NCI-H82 (cell line): ENCODE measurements at regions not wholly inside any gene's neighbourhood (a gene's known extent, or its start where the extent isn't known, plus 50 kb on each side); places are given as distances from the start of the nearest gene placed in this dataset.
"Not testable (repeated sequence)": the region's sequence is repeated elsewhere in the genome, so short reads cannot be mapped to it uniquely, and the experiment has no call there.

Source experiments
- DNase-seq: peaks from one replicate; lab custom pipeline; 2025; lab: John Stamatoyannopoulos, UW

DNA sequence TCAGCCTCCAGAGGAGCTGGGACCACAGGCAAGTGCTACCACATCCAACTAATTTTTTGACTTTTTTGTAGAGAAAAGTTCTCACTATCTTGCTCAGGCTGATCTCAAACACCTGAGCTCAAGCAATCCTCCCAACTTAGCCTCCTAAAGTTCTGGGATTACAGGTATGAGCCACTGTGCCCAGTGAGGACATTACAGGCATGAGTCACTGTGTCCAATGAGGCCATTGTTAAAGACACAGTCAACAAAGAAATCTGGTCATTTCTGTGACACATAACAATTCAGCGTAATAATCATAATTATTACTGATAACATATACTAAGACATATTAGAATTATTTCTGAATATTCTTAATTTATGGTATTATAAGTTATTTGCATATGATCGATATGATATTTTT is 463.4 kb upstream of the NDN start:
- no peak for DNase-seq

DNA sequence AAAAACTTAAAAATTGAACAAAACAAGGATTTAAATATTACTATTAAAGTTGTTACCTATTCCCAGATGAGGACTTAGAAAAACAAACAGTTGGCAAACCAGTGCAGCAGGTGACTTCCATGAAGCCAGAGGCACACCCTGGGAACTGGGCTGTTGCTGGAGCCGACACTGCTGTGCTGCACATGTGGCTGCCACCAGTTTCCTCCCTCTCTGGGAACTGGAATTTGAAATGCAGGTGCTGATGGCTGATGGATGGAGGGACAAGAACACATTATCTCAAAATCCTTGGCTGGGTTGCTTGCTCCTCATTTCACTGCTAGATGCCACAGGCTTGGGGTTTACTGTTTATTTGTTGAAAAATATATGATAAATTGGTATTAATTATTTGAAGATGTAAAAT is 471.2 kb upstream of the NDN start:
- not testable (repeated sequence) for DNase-seq

DNA sequence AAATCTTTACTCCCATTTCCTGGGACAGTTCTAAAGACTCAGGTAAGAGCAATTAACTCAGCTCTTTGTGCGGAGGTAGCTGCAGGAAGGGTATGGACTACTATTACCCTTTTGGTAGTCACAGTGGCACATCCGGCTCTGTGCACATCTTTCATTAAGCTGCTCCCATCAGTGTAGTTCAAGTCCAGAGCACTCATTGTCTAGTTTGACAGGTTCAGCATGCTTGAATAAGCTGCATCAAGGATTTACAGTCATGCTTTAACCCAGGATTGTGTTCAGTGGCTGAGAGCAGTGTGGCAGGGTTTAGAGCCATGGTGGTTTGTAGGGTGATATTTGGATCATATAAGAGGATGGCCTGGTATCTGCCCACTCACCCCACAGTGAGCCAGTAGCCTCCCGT is 478.4 kb upstream of the NDN start:
- not testable (repeated sequence) for DNase-seq

DNA sequence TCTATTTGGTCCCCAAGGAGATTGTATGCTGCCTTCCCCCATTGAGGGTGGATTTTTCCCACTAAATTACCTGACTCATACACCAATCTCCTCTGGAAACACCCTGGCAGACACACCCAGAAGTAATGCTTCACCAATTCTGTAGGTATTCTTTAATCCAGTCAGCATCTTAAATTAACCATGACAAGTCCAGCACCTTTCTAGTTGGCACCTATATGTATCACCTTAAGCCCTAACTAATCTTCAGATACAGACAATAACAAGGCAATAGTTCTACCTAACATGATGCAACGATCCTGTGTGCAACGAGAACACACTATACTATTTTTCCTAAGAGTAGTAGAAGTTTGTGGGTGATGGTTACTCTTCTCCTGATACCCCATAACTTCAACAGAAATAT is 473.3 kb upstream of the NPAP1 start:
- DNase-seq, result not testable (repeated sequence)

DNA sequence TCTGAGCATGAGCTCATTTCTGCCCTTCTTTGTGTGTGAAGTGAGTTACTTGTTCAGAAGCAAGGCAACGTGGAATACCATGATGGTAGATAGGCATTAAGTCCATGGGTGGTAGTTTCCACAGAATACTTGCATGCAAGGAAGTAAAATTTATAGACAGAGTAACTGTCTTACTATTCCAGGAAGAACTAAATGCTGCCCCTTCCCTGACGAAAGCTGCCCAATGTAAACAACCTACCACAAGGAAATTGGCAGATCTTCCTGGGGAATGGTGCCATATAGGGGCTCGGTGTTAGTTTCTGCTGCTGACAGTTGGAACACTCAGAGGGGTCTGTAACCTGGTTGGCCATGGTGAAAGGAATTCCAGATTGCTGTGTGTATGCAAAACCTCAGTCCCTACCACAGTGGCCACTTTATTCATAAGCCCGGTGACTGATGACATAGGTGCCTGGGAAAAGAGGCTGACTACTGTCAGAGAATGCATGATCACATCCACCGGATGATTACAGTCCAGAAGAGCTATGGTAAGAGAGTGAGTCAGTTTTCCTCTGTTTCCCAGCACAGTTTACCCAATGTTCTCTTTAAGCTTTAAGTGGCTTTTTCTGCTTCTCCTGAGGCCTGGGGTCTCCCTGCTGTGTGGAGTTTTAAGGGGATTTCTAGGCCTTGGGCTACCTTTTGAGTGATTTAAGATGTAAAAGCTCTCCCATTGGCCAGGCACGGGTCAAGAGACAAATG is 463.7 kb upstream of the NPAP1 start:
- not testable (repeated sequence) for DNase-seq

DNA sequence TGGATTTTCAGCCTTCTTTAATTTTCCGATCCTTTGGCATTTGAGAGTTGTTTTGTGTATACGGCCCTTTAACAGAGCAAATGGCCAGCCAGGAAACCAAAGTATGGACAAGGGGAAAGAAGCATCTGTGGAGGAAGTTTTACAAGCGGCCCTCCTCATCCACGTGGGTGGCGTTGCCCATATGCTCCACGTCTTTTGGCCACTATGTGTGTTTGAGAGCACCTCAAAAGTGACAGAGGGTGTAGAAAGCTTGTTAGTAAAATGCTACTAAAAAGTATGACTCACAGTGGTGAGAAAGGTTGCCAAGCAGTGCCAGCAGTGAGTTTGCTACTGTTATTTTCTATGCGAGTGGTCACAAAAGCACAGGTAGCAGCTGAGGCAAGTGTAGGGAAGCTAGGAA is 451.8 kb upstream of the NPAP1 start:
- no peak for DNase-seq

DNA sequence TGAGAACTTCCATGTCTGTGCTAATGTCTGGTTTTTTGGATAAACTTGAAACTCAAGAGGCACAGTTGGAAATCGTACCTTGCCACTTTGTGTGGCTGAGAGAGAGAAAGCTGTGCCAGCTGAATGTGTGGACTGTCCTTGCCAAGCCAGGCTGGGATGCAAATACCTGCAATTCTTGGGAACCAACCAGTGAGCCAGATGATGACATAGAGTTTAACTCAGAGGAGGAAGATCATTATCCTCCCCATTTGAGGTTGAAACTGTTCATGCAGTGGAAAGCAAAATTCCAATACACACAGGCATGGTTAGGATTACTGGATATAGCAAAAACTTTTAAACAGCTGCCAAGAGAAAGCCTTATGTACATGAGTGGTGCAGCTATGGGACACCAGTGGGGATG is 451.4 kb upstream of the NPAP1 start:
- DNase-seq, result no peak

DNA sequence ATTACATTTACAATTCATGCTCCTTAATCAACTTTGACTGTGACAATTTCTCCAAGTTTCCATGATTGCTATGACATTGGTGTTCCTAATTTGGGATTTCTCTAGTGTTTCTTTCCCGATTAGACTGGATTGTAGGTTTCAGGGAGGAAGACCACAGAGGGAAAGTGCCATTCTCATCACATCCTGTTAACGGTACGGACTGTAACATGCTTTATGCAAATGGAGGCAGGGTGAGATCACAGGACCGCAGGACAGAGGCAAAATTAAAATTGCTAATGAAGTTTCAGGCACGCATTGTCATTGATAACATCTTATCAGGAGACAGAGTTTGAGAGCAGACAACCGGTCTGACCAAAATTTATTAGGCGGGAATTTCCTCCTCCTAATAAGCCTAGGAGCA is 446.7 kb upstream of the NPAP1 start:
- DNase-seq, result not testable (repeated sequence)

DNA sequence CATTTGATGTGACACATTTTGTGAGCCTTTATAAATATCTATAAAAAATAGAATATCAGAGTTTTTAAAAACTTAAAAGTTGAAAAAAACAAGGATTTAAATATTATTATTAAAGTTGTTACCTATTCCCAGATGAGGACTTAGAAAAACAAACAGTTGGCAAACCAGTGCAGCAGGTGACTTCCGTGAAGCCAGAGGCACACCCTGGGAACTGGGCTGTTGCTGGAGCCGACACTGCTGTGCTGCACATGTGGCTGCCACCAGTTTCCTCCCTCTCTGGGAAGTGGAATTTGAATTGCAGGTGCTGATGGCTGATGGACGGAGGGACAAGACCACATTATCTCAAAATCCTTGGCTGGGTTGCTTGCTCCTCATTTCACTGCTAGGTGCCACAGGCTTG is 442.4 kb upstream of the NPAP1 start:
- DNase-seq, result not testable (repeated sequence)

DNA sequence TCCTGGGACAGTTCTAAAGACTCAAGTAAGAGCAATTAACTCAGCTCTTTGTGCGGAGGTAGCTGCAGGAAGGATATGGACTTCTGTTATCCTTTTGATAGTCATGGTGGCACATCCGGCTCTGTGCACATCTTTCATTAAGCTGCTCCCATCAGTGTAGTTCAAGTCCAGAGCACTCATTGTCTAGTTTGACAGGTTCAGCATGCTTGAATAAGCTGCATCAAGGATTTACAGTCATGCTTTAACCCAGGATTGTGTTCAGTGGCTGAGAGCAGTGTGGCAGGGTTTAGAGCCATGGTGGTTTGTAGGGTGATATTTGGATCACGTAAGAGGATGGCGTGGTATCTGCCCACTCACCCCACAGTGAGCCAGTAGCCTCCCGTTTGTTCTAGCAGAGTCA is 435.0 kb upstream of the NPAP1 start:
- not testable (repeated sequence) for DNase-seq

DNA sequence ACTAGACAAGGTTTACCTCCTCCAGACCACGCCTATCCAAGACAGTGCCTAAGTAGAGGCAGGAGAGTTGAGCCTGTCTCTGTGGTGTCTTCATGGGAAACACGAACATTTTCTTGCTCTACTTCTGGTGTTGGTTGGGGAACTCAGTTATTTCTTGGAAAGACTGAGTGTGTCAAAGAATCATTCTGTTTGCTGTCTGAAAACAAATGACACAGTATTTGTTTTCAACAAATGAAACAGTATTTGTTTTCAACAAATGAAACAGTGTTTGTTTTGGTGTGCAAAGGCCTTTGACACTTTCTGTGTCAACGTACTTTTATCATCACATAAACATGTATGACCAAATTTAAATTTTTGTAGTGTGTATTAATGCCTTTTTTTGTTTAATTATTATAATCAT is 416.5 kb upstream of the NPAP1 start:
- not testable (repeated sequence) for DNase-seq

DNA sequence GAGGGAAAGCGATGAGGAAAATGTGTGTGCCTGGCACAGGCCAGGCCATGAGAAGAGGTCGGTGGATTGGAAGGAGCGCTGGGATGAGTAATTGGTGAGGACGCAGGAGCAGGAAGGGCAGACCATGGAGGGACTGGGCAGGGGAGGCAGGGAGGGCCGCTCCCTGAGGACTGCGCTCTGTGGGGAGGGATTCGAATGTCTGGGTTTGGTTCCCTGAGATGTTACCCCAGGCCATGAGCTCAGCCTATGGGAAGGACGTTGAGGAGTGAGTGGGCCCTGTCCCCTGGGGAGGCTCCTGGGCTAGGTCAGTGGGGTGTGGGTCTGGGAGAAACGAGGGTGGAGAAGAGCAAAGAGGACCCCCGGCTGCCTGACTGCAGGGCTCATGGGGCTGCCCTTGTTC is 415.2 kb upstream of the NPAP1 start:
- DNase-seq, result not testable (repeated sequence)

DNA sequence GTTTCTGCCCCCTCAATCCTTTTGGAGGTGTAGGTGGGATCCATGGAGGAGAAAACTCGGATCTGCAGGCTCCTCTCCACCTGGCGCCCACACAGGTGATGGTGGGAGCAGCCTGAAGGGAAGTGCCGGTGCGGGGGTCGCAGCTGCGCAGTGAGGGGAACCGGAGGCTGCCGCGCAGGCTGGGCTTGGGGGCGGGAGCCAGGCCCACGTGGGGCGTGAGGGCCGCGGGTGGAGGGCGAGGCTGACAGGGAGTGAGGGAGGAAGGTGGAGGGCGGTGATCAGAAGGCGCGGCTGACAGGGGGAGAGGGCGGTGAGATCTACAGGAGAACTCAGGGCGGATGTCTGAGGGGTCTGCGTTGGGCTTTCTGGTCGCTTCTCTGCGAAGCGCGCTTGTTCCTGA is 414.7 kb upstream of the NPAP1 start:
- not testable (repeated sequence) for DNase-seq

DNA sequence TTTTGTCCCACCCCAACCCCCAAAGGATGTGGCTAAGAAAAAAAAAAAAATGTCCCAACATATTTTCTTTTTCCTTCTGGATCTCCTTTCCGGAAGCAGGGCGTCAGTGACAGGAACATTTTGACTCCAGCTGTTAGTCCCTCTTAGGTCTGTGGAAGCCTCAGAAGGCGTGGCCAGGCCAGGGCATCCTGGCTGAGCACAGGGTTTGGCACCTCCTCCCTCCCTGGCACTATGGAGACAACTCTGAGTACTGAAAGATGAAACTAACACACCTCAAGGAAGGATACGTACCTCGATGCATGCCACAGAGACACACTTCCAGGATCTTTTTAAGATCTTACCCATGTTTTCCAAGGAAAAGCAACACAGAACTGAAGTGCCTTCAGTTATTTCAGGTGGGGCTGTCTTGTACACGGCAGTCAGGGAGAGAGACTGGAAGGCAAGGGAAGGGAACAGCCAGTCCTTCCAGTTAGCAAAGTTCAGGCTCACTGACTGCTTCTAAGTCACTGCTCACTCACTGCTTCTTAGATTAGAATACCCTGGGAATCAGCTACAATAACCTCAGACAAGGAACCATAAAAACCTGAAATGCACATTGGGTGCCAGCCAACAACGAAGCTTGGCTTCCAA is 406.9 kb upstream of the NPAP1 start:
- DNase-seq, result not testable (repeated sequence)

DNA sequence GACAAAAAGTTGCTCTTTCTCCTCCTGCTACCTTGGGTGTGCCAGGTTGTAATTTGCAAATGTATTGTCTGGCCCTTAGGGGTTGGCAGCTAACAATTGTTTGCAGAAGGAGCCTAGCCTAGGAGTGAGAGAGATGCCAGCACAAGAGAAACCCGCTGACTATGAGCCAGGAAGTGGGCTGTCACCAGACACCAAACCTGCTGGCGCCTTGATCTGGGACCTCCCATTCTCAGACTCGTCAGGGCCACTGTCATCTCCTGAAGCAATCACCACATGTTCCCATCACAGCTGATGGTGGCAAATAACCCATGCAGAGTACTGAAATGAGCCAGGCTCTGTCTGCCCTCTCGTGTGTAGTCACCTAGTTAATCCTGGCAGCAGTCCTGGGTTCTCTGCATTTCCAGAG is 406.4 kb upstream of the NPAP1 start:
- DNase-seq, result no peak

DNA sequence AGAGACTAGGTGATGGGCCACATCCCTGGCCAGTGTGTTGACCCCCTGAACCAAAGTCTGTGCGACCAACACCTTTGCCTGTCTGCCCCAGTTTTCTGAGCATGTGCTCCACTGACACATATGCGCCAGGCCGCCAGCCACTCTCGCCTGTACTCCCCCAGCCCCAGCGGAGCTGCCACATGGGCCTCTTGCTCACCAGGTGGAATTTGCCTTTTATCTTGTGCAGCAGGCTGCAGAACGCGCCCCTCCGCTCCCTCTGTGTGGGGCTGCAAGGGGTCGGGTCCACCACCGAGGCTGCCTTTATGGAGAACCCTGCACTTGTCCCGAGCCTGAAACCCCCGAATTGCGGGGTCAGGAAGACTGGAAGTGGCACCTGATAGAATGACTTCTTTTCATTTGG is 405.7 kb upstream of the NPAP1 start:
- DNase-seq, result no peak

DNA sequence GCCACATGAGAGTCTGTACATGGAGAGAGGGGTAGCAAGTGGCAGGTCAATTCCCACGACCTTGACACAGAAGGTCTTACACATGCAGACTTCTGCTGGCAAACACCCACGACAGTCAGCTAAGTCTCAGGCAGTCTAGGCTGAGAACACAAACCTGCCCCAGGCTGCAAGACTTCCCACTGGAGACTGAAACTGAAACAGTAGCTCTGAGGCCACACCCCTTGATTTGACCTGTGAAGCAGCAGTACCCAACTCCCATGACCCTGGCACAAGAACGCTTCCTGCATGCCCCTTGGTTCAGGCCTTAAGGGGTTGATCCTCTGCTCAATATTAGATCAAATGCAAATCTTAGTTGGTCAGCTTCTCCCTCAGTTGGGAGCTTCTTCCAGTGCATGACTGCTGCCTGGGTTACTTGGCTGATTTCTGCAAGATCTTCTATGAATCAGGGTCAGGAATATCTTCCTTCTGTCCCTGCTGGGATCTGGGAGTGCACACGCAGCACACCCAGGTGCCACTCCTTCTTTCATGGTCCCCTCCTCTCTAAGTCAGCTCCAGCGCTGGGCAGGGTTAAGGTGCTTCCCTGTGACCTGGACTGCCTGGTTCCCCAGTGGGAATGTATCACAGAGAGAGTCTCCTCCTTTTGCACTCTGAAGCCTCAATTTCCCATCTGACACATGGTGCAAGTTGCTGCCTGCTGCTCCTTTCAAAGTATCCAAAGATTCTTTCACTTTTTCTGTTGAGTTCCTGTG is 403.9 kb upstream of the NPAP1 start:
- not testable (repeated sequence) for DNase-seq

DNA sequence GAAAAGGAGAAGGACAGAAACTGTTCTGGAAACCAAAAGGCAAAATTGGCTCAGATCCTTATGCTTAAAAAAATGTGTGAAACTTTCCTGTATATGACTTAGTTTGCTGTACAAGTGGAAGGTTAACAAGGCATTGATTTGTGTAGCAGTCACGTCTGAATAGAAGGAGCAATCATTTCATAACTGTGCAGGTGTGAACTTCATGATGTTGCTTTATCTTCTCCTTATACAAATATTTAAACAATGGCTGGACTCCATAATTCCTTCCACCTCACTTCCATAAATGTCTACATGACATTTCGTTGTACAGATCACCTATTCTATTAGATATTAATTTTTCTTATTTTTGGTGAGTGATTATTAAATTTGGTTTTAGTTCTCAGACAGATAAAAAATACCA is 382.7 kb upstream of the NPAP1 start:
- DNase-seq, result no peak

DNA sequence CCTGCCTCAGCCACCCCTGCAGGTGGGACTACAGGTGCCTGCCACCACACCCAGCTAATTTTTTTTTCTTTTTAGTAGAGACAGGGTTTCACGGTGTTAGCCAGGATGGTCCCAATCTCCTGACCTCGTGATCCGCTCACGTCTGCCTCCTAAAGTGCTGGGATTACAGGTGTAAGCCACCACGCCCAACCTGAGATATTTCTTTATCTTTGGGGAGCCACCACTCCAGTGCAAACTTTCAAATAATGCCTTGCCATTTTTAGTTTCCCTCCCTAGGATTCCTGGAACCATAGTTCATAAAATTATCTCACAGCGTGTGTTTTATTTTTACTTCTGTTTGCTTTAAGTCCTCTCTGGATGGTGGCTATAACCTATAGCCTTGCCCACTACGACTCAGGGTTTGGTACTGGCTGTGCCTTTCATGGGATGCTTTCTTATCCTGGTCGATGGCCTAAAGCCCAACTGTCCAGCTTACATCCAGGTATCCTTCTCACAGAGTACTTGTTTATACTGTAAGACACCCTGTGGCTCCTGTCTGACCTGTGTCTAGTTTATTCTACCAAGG is 374.7 kb upstream of the NPAP1 start:
- not testable (repeated sequence) for DNase-seq

DNA sequence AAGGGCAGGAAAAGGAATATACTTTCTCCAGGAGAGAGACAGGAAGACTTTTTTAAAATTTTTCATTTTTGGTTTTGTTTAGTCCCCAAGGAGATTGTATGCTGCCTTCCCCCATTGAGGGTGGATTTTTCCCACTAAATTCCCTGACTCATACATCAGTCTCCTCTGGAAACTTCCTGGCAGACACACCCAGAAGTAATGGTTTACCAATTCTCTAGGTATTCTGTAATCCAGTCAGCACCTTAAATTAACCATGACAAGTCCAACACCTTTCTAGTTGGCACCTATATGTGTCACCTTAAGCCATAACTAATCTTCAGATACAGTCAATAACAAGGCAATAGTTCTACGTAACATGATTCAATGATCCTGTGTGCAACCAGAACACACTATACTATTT is 373.6 kb upstream of the NPAP1 start:
- not testable (repeated sequence) for DNase-seq

DNA sequence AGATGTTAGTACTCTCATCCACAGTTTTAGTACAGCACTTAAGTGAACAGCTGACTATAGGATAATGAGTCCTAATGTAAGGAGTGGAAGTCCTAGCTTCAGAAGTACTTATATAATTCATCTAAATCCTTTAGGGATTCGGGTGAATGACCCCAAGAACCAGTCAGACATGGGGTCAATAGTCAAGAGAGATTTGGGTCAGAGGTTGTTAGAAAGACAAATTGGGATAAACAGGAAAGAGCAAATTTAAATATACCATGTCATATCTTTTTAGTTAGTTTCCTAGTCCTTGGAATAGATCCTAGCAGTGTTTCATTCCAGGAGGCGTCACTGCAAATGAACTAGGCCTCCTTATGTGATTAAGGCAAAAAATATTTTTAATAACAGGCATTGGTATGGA is 370.8 kb upstream of the NPAP1 start:
- DNase-seq, result not testable (repeated sequence)

DNA sequence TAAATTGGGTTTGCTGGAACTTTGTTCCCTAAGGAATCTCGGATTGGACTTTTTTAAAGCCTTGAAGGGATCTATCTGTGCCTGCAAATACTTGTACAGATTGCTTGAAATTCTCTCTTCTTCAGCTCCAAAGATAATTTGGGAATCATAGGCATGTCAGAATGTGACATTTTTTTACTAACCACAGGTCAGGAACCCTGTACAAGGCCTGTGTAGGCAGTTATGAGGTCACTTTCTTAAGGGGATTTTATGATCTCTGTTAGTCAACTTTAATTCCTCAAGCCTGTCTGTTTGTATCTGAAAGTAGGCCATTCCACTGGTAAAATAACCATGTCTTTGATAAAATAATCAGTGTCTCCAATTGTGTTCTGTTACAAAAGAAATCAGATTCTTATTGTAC is 369.9 kb upstream of the NPAP1 start:
- DNase-seq, result not testable (repeated sequence)

DNA sequence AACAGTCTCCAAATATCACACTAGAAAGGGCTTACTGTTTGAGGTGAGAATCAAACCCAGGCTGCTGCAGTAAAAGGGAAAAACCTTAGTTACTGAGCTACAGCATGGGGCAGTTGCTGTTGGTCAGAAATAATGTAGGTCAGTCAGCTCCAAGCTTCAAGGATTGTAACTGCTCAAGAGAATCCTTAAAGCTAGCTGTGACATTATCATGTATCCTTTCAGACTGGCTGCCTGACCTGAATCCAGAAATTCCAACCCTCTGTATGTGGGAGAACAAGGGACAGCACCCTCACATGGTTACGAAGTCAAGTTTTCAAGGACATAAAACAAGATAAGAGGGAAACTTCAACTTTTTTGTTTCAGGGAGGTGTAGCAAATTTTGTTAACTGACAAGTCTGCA is 365.9 kb upstream of the NPAP1 start:
- not testable (repeated sequence) for DNase-seq
